Stromal cell of bone marrow (primary cell): ENCODE measurements at regions not wholly inside any gene's neighbourhood (a gene's known extent, or its start where the extent isn't known, plus 50 kb on each side); places are given as distances from the start of the nearest gene placed in this dataset.

Experiments
- DNase-seq: peaks from one replicate; pipeline ENCODE4 v3.0.0-alpha.2; 2012; ENCODE audit warnings: low read depth

- no peak for DNase-seq
Measured at GRCh38 chr9:81116340-81117137, 572.8 kb downstream of the TLE1 start.

- no peak for DNase-seq
Measured at GRCh38 chr9:81113453-81114124, 575.8 kb downstream of the TLE1 start.

GRCh38 chr9:81112627-81113452 is 576.5 kb downstream of the TLE1 start:
- no peak for DNase-seq

- no peak for DNase-seq
Measured at GRCh38 chr9:81108821-81109220, 580.5 kb downstream of the TLE1 start.

GRCh38 chr9:81108391-81108790 is 581.0 kb downstream of the TLE1 start:
- no peak for DNase-seq

GRCh38 chr9:81103597-81104471 is 585.5 kb downstream of the TLE1 start:
- no peak for DNase-seq

GRCh38 chr9:81097131-81097847 is 592.1 kb downstream of the TLE1 start:
- DNase-seq, result no peak

GRCh38 chr9:81096625-81097024 is 592.7 kb downstream of the TLE1 start:
- DNase-seq, result no peak

- no peak for DNase-seq
Measured at GRCh38 chr9:81092057-81092456, 597.3 kb downstream of the TLE1 start.

- no peak for DNase-seq
Measured at GRCh38 chr9:81088341-81088740, 601.0 kb downstream of the TLE1 start.

GRCh38 chr9:81086416-81086815 is 602.9 kb downstream of the TLE1 start:
- no peak for DNase-seq

- DNase-seq, result peak; percentile 48
Measured at GRCh38 chr9:81083854-81084512, 605.4 kb downstream of the TLE1 start.

GRCh38 chr9:81083067-81083466 is 606.3 kb downstream of the TLE1 start:
- DNase-seq, result no peak

GRCh38 chr9:81082221-81082620 is 607.1 kb downstream of the TLE1 start:
- DNase-seq, result peak; percentile 47

- DNase-seq, result no peak
Measured at GRCh38 chr9:81080900-81081299, 608.4 kb downstream of the TLE1 start.

- no peak for DNase-seq
Measured at GRCh38 chr9:81080185-81080584, 609.2 kb downstream of the TLE1 start.

- no peak for DNase-seq
Measured at GRCh38 chr9:81079055-81079454, 610.3 kb downstream of the TLE1 start.

- no peak for DNase-seq
Measured at GRCh38 chr9:81078555-81078954, 610.8 kb downstream of the TLE1 start.

- DNase-seq, result no peak
Measured at GRCh38 chr9:81077572-81077971, 611.8 kb downstream of the TLE1 start.

GRCh38 chr9:81076131-81076530 is 613.2 kb downstream of the TLE1 start:
- DNase-seq, result no peak

GRCh38 chr9:81074221-81074620 is 615.1 kb downstream of the TLE1 start:
- DNase-seq, result no peak
